ENCODE measurements at regions not wholly inside any gene's neighbourhood (a gene's known extent, or its start where the extent isn't known, plus 50 kb on each side); places are given as distances from the start of the nearest gene placed in this dataset.

GRCh38 chr3:160069986-160070385 lies 81.4 kb downstream of the IL12A start:
- Histone ChIP-seq H2AFZ (ENCODE audit: insufficient read depth, low read depth, low read length, poor library complexity, severe bottlenecking) (no peak overlapping the region), H3K4me1 (ENCODE audit: control insufficient read depth in 1 of 2, insufficient read depth in 2 of 2, low read length in 2 of 2) (no peaks in the 10 kb centered on the region), H3K9me3 (replicated peaks in 1 of 2; ENCODE audit: control insufficient read depth in 1 of 2, insufficient read depth in 1 of 2, low read length in 2 of 2) (no peaks in the 10 kb centered on the region), H4K20me1 (ENCODE audit: insufficient read depth, low read length) (no peaks in the 10 kb centered on the region), H3K4me2 (replicated peaks; ENCODE audit: extremely low read depth, low read length, poor library complexity, severe bottlenecking) (no peak overlapping the region), H3K27me3 (ENCODE audit: control insufficient read depth in 2 of 2, insufficient read depth in 2 of 2, low read length in 2 of 2) (no peaks in the 10 kb centered on the region), H3K27ac (ENCODE audit: low read depth in 1 of 2, low read length in 2 of 2) (no peak overlapping the region), H3K79me2 (ENCODE audit: insufficient read depth, low read length) (no peaks in the 10 kb centered on the region), H3K36me3 (replicated peaks in 1 of 2; ENCODE audit: control insufficient read depth in 1 of 2, insufficient read depth in 2 of 2, low read length in 2 of 2) (no peaks in the 10 kb centered on the region), H3K4me3 (replicated peaks in 1 of 3; ENCODE audit: low read depth in 2 of 3, low read length in 3 of 3) (no peak overlapping the region), H3K9ac (ENCODE audit: insufficient read depth, low read length, poor library complexity, severe bottlenecking) (no peak overlapping the region)
- Mint-ChIP-seq H3K9me3 (peaks cover 0 to 2% (median 0%) of the 10 kb centered on the region in 7 donors), H3K27me3 (ENCODE audit: low read depth in 3 of 3) (peaks cover 0 to 3% (median 1%) of the 10 kb centered on the region in 3 donors), H3K36me3 (no peaks in the 10 kb centered on the region), H3K4me3 (no peak overlapping the region), H3K27ac (no peak overlapping the region), H3K4me1 (no peaks in the 10 kb centered on the region)
- peak in 2 of 3 donors; percentile 9 to 23 for DNase-seq
- 0% methylated on average over 1 of the region's 3 CpGs for WGBS (ENCODE audit: insufficient coverage)
- TF ChIP-seq, protein P1, sequence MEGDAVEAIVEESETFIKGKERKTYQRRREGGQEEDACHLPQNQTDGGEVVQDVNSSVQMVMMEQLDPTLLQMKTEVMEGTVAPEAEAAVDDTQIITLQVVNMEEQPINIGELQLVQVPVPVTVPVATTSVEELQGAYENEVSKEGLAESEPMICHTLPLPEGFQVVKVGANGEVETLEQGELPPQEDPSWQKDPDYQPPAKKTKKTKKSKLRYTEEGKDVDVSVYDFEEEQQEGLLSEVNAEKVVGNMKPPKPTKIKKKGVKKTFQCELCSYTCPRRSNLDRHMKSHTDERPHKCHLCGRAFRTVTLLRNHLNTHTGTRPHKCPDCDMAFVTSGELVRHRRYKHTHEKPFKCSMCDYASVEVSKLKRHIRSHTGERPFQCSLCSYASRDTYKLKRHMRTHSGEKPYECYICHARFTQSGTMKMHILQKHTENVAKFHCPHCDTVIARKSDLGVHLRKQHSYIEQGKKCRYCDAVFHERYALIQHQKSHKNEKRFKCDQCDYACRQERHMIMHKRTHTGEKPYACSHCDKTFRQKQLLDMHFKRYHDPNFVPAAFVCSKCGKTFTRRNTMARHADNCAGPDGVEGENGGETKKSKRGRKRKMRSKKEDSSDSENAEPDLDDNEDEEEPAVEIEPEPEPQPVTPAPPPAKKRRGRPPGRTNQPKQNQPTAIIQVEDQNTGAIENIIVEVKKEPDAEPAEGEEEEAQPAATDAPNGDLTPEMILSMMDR (IDR thresholded peaks at IDR 0.05) = no peak
- intact Hi-C loops (cut with micrococcal nuclease) = no loop called here

DNA sequence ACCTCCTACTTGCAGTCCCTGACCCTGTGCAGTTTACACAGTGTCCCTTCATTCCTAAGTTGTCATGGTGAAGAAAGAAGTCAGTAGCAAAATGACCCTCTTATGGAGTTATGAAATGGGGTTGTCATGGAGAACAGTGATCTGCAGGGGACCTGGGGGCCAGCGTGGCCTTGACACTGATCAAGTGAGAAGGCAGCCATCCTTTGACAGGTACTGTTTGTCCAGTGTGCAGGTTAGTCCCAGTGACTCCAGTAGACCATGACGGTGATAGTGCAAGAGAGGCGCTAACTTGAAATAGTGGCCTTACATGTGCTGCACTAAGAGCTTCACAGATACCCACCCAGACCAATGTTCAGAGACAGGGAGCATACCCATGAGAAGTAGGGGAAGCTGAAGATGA lies 87.9 kb downstream of the IL12A start:
- no peak overlapping the region for H3K9ac ChIP-seq (ENCODE audit: insufficient read depth, low read length, poor library complexity, severe bottlenecking)
- no CpG with 5 or more reads among the region's 3 CpGs for WGBS (ENCODE audit: insufficient coverage)
- Mint-ChIP-seq H3K9me3 (peaks cover 0 to 5% (median 0%) of the 10 kb centered on the region in 7 donors), H3K27ac (no peak overlapping the region), H3K36me3 (no peaks in the 10 kb centered on the region), H3K4me1 (no peaks in the 10 kb centered on the region), H3K4me3 (no peak overlapping the region), H3K27me3 (ENCODE audit: low read depth in 3 of 3) (no peaks in the 10 kb centered on the region)
- no peaks in the 10 kb centered on the region for H3K36me3 ChIP-seq (replicated peaks in 1 of 2; ENCODE audit: control insufficient read depth in 1 of 2, insufficient read depth in 2 of 2, low read length in 2 of 2)
- DNase-seq = no peak
- H4K20me1 ChIP-seq (ENCODE audit: insufficient read depth, low read length) = no peaks in the 10 kb centered on the region
- H2AFZ ChIP-seq (ENCODE audit: insufficient read depth, low read depth, low read length, poor library complexity, severe bottlenecking) = no peak overlapping the region
- H3K79me2 ChIP-seq (ENCODE audit: insufficient read depth, low read length) = no peaks in the 10 kb centered on the region
- no peaks in the 10 kb centered on the region for H3K9me3 ChIP-seq (replicated peaks in 1 of 2; ENCODE audit: control insufficient read depth in 1 of 2, insufficient read depth in 1 of 2, low read length in 2 of 2)
- no peak overlapping the region for H3K4me3 ChIP-seq (replicated peaks in 1 of 3; ENCODE audit: low read depth in 2 of 3, low read length in 3 of 3)
- H3K27me3 ChIP-seq (ENCODE audit: control insufficient read depth in 2 of 2, insufficient read depth in 2 of 2, low read length in 2 of 2) = no peaks in the 10 kb centered on the region
- no peaks in the 10 kb centered on the region for H3K4me1 ChIP-seq (ENCODE audit: control insufficient read depth in 1 of 2, insufficient read depth in 2 of 2, low read length in 2 of 2)
- intact Hi-C loops (cut with micrococcal nuclease) = no loop called here
- H3K27ac ChIP-seq (ENCODE audit: low read depth in 1 of 2, low read length in 2 of 2) = no peak overlapping the region
- TF ChIP-seq, protein P1 (IDR thresholded peaks at IDR 0.05) = no peak
- H3K4me2 ChIP-seq (replicated peaks; ENCODE audit: extremely low read depth, low read length, poor library complexity, severe bottlenecking) = no peak overlapping the region
